Sigmoid colon (tissue), 6 donors: ENCODE measurements at regions not wholly inside any gene's neighbourhood (a gene's known extent, or its start where the extent isn't known, plus 50 kb on each side); places are given as distances from the start of the nearest gene placed in this dataset.

Experiments used
- DNase-seq: peaks from one replicate; pipeline ENCODE4 v3.0.0-alpha.2; 2019
- H3K27ac ChIP-seq, 4 donors: fragments of 200-600 bp; sonication (generic); one replicate each; pipeline ENCODE4 v1.5.1; 2016 to 2019; ENCODE audit warnings: mild to moderate bottlenecking in 1 of 4
- H3K27me3 ChIP-seq, 3 donors: fragments of 200-600 bp; sonication (generic); one replicate each; pipeline ENCODE4 v1.5.1; 2019; ENCODE audit warnings: mild to moderate bottlenecking in 1 of 3
- H3K36me3 ChIP-seq, 4 donors: fragments of 200-600 bp; sonication (generic); one replicate each; pipeline ENCODE4 v1.5.1; 2016 to 2019
- H3K4me1 ChIP-seq, 4 donors: fragments of 200-600 bp; sonication (generic); one replicate each; pipeline ENCODE4 v1.5.1; 2017 to 2019
- H3K4me3 ChIP-seq, 4 donors: fragments of 200-600 bp; sonication (generic); one replicate each; pipeline ENCODE4 v1.5.1; 2017 to 2019; ENCODE audit warnings: mild to moderate bottlenecking in 2 of 4, moderate library complexity in 1 of 4
- H3K9me3 ChIP-seq, 4 donors: fragments of 200-600 bp in 3 of 4; sonication (generic) in 3 of 4; one replicate each; pipeline versions ENCODE4 v1.5.1 to v1.6.1; 2013 to 2019
- CTCF ChIP-seq, 4 experiments: fragments of 450-650 bp in 3 of 4; fragments of 200-600 bp in 1 of 4; IDR thresholded peaks; one replicate each; pipeline ENCODE4 v1.5.1; 2016 to 2019; ENCODE audit warnings: antibody characterized with exemption in 4 of 4, mild to moderate bottlenecking in 3 of 4, moderate library complexity in 2 of 4
- EP300 ChIP-seq, 4 donors: sonication (generic); formaldehyde crosslinking; IDR thresholded peaks; one replicate each; pipeline ENCODE4 v1.6.1; 2017; ENCODE audit warnings: antibody characterized with exemption in 4 of 4
- POLR2A ChIP-seq, 2 donors: fragments of 450-650 bp; IDR thresholded peaks; one replicate each; pipeline ENCODE4 v1.6.1; 2016; ENCODE audit warnings: antibody characterized with exemption in 2 of 2, mild to moderate bottlenecking in 2 of 2, moderate library complexity in 2 of 2
- POLR2AphosphoS5 ChIP-seq, 4 donors: sonication (generic); formaldehyde crosslinking; IDR thresholded peaks; one replicate each; pipeline ENCODE4 v1.6.1; 2017; ENCODE audit warnings: antibody characterized with exemption in 4 of 4
- WGBS, 2 donors: extraction: QIAGEN DNeasy Blood & Tissue Kit; methylation state at CpG; one replicate each; pipeline ENCODE4 v1.1.7; 2013; 5-methylcytosine and 5-hydroxymethylcytosine counted together
- intact Hi-C: fragments of 100-400 bp; cut with DNase I; formaldehyde crosslinking; loops from one replicate; pipeline ENCODE4 v1.15.1; 2023
- donor health status: healthy with polysubstance abuse.
- donor health status: healthy.

DNA sequence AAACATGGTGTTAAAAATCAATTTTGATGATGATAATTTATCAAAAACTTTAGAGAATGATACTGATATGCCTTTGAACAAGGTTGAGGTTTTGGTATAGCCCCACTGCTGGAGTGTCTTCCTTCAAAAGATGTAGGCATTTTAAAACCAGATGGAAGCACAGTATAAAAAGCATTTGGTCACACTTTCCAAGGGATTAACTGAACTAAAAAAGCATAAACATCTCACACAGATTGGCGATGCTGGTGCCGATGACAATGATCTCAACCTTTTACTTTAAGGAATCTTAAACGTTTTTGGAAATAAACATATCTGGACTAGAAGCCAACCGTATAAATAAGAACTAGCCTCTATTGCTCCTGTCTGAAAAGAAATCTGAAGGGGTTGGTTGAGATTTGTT lies 488.4 kb downstream of the ENC1 start:
- intact Hi-C loops: no loop called here
- Histone ChIP-seq H3K9me3 (no peaks in the 10 kb centered on the region), H3K4me1 (peaks cover 0 to 20% (median 5%) of the 10 kb centered on the region in 4 donors), H3K4me3 (no peak overlapping the region), H3K36me3 (no peaks in the 10 kb centered on the region), H3K27ac (peak overlapping the region in 1 of 4 donors; percentile 9), H3K27me3 (no peaks in the 10 kb centered on the region)
- DNase-seq: no peak
- TF ChIP-seq POLR2AphosphoS5 (IDR thresholded peaks at IDR 0.05): no peak
- TF ChIP-seq EP300 (IDR thresholded peaks at IDR 0.05): no peak
- no peak for TF ChIP-seq POLR2A (IDR thresholded peaks at IDR 0.05)
- TF ChIP-seq CTCF (IDR thresholded peaks at IDR 0.05): no peak
- 81 to 82% methylated on average over 4 of the region's 4 CpGs for WGBS, 2 donors

DNA sequence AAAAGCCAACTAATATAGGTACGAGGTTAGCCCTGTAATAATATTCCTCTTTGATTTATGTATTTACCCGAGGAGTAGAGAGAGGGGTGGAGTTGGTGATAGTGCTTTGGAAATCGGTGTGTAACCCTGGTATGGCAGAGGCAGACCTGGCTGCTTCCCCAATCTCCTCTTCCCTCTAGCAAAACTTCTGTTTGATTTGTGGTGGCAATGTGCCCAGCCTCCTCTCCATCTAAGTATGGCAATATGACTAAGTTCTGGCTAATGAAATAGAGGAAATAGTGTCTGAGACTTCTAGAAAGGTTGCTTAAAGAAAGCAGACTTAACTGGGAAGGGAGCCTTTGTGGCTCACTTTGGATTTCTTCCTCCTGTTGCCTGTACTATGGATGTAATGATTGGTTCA lies 491.1 kb downstream of the ENC1 start:
- no peaks in the 10 kb centered on the region for H3K27me3 ChIP-seq
- no peaks in the 10 kb centered on the region for H3K9me3 ChIP-seq
- intact Hi-C loops: no loop called here
- peak; percentile 72 for DNase-seq
- H3K27ac ChIP-seq: no peak overlapping the region
- WGBS, 2 donors: 6 to 45% methylated on average over 3 of the region's 3 CpGs
- no peak overlapping the region for H3K4me3 ChIP-seq
- peaks cover 0 to 20% (median 5%) of the 10 kb centered on the region in 4 donors for H3K4me1 ChIP-seq
- H3K36me3 ChIP-seq: no peaks in the 10 kb centered on the region
- TF ChIP-seq CTCF (IDR thresholded peaks at IDR 0.05): no peak
- no peak for TF ChIP-seq EP300 (IDR thresholded peaks at IDR 0.05)
- peak in 1 of 4 donors; percentile 40 for TF ChIP-seq POLR2AphosphoS5 (IDR thresholded peaks at IDR 0.05)
- no peak for TF ChIP-seq POLR2A (IDR thresholded peaks at IDR 0.05)

DNA sequence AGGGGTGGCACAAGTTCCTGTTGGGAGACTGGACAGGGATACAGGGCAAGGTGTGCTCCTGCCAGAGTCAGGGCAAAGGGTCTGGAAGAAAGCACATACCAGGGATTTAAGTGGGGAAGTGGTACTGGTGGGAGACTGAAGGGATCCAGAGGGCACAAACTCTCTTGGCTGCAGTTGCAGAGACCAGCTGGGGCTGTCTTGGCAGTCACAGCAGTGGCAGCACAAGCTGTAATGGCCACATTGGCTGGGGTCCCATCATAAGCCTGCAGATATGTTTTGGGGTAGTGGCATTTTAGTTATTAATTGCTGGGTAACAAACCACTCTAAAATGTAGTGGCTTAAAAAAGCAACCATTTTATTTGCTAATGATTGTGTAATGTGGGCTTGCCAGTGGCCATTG lies 492.2 kb downstream of the ENC1 start:
- intact Hi-C loops: no loop called here
- H3K27ac ChIP-seq: no peak overlapping the region

DNA sequence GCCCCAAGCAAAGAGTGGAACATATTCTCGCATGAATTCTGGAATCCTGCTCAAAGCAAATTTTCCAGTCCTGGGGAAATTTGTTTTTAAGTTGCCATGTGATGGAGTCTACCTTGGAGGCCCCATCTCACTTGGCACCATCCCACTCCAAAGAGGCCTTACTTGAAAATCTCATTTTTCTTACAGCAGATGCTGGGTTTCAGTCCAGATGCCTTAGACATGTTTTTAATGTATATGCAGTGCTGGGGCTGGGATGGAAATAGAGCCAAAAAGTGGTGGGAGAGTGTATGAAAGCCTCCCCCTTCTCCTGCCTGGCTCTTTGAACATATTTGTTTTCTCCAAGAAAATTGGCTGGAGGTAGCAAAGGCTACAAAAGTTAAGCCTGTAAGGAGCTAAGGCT lies 493.7 kb downstream of the ENC1 start:
- intact Hi-C loops: no loop called here
- Histone ChIP-seq H3K27ac (no peak overlapping the region), H3K36me3 (no peaks in the 10 kb centered on the region), H3K27me3 (no peaks in the 10 kb centered on the region), H3K9me3 (no peaks in the 10 kb centered on the region), H3K4me3 (no peak overlapping the region), H3K4me1 (peaks cover 0 to 27% (median 5%) of the 10 kb centered on the region in 4 donors)
- no peak for TF ChIP-seq CTCF (IDR thresholded peaks at IDR 0.05)
- TF ChIP-seq POLR2AphosphoS5 (IDR thresholded peaks at IDR 0.05): no peak
- TF ChIP-seq EP300 (IDR thresholded peaks at IDR 0.05): no peak
- TF ChIP-seq POLR2A (IDR thresholded peaks at IDR 0.05): no peak
- DNase-seq: no peak
- WGBS, 2 donors: 96 to 100% methylated on average over 1 of the region's 1 CpG

More for the DNA sequence above, 492.2 kb downstream of the ENC1 start:
- no peak for DNase-seq
- TF ChIP-seq CTCF (IDR thresholded peaks at IDR 0.05) (no peak), EP300 (IDR thresholded peaks at IDR 0.05) (no peak), POLR2A (IDR thresholded peaks at IDR 0.05) (no peak), POLR2AphosphoS5 (IDR thresholded peaks at IDR 0.05) (no peak)
- Histone ChIP-seq H3K4me3 (no peak overlapping the region), H3K9me3 (no peaks in the 10 kb centered on the region), H3K27me3 (no peaks in the 10 kb centered on the region), H3K36me3 (no peaks in the 10 kb centered on the region), H3K4me1 (peaks cover 0 to 27% (median 5%) of the 10 kb centered on the region in 4 donors)

DNA sequence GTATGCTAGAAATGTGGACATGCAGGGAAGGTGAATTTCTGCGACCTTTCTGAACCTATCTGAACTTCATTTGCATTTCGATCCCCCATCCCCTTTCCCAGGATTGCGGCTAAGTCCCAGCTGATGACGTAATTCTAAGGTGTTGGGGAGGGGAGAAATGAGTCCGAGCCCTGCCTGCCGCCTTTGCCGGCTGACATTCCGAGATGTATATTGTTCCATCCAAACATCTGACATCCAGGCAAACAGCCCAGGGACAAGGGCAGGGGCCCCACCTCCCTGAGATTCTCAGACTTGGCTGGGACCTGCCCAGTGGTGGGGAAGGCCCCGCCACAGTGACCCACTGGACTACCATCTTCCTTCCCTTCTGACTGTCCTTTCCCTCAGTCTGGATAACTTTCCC lies 494.6 kb downstream of the ENC1 start:
- WGBS, 2 donors: 86 to 91% methylated on average over 9 of the region's 9 CpGs
- Histone ChIP-seq H3K36me3 (no peaks in the 10 kb centered on the region), H3K27ac (no peak overlapping the region), H3K27me3 (no peaks in the 10 kb centered on the region), H3K4me1 (peaks cover 0 to 30% (median 7%) of the 10 kb centered on the region in 4 donors), H3K9me3 (no peaks in the 10 kb centered on the region), H3K4me3 (no peak overlapping the region)
- TF ChIP-seq CTCF (IDR thresholded peaks at IDR 0.05) (no peak), EP300 (IDR thresholded peaks at IDR 0.05) (no peak), POLR2AphosphoS5 (IDR thresholded peaks at IDR 0.05) (no peak), POLR2A (IDR thresholded peaks at IDR 0.05) (no peak)
- intact Hi-C loops: no loop called here
- DNase-seq: no peak
